ENCODE measurements at regions not wholly inside any gene's neighbourhood (a gene's known extent, or its start where the extent isn't known, plus 50 kb on each side); places are given as distances from the start of the nearest gene placed in this dataset.

- DNase-seq (ENCODE audit: low read depth, low spot score), result no peak
These were observed 333.2 kb downstream of the FOXO1 start for GRCh38 chr13:40333226-40333625.

DNA sequence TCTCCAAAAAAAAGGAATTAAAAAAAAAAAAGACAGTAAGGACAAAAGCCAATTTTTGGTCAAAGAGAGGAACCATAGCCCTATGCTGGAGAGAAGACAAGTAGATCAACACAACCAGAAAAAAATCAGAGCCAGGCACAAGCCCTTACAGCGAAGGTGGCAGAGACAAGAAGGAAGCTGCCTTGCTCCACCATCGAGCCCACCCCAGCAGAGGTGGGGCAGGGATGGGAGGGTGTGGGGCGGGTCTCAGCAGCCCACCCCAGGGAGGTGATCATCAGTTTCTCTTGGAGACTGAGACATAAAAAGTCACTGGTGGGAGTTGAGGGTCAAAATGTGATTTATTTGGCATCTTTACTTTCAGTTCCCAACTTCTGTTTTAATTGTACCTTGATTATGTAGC is 332.4 kb downstream of the FOXO1 start:
- DNase-seq (ENCODE audit: low read depth, low spot score), result no peak

GRCh38 chr13:40334616-40335015 is 331.8 kb downstream of the FOXO1 start:
- DNase-seq (ENCODE audit: low read depth, low spot score), result no peak

- DNase-seq (ENCODE audit: low read depth, low spot score), result no peak
These were observed 329.9 kb downstream of the FOXO1 start for GRCh38 chr13:40336228-40337221.

- DNase-seq (ENCODE audit: low read depth, low spot score), result no peak
These were observed 328.8 kb downstream of the FOXO1 start for GRCh38 chr13:40337651-40338050.

GRCh38 chr13:40338217-40338616 is 328.2 kb downstream of the FOXO1 start:
- DNase-seq (ENCODE audit: low read depth, low spot score), result no peak

- no peak for DNase-seq (ENCODE audit: low read depth, low spot score)
These were observed 325.9 kb downstream of the FOXO1 start for GRCh38 chr13:40340368-40341095.

GRCh38 chr13:40341096-40341471 is 325.4 kb downstream of the FOXO1 start:
- no peak for DNase-seq (ENCODE audit: low read depth, low spot score)

GRCh38 chr13:40341501-40341900 is 324.9 kb downstream of the FOXO1 start:
- DNase-seq (ENCODE audit: low read depth, low spot score), result no peak

GRCh38 chr13:40342461-40342860 is 324.0 kb downstream of the FOXO1 start:
- DNase-seq (ENCODE audit: low read depth, low spot score), result no peak

- no peak for DNase-seq (ENCODE audit: low read depth, low spot score)
These were observed 323.5 kb downstream of the FOXO1 start for GRCh38 chr13:40342901-40343300.

- DNase-seq (ENCODE audit: low read depth, low spot score), result no peak
These were observed 322.7 kb downstream of the FOXO1 start for GRCh38 chr13:40343550-40344269.

DNA sequence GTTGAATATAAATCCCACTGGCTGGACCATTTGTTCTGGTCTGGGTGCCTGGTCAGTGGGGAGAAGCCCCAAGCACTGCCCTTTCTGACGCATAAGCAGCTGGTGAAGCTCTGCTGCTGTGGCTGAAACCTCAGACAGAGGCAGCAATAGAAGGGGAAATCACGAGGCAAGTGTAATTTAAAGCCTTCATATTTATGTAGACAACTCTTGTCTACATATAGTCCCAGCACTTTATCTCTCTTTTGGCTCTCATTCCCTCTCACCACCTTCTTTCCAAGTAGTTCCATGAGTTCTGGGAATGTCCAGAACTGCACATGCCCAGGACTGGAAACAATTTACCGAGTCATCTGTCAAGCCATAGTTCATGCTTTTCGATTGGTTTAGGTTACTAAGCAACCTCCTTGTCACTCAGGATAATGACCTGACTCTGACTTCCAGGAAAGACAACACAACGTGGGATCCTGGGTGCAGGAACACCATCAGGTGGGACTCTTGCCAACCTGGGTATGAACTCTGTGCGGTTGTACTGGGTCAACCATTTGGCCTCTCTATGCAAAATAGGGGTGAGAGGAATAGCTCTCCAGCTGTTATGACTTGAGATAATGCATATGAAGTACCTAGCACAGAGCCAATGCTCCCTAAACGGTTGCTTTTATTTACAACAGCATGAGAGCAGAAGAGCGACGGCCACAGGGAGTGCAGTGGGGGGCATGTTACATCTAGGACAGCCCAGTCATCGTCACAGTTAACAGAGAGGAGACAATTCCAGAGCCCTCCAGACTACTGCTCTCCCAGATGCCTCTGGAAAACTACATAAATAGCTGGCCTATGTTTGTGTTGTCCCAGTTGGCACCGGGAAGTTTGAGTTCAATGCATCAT is 321.9 kb downstream of the FOXO1 start:
- DNase-seq (ENCODE audit: low read depth, low spot score), result no peak

GRCh38 chr13:40345149-40345514 is 321.3 kb downstream of the FOXO1 start:
- DNase-seq (ENCODE audit: low read depth, low spot score), result no peak

DNA sequence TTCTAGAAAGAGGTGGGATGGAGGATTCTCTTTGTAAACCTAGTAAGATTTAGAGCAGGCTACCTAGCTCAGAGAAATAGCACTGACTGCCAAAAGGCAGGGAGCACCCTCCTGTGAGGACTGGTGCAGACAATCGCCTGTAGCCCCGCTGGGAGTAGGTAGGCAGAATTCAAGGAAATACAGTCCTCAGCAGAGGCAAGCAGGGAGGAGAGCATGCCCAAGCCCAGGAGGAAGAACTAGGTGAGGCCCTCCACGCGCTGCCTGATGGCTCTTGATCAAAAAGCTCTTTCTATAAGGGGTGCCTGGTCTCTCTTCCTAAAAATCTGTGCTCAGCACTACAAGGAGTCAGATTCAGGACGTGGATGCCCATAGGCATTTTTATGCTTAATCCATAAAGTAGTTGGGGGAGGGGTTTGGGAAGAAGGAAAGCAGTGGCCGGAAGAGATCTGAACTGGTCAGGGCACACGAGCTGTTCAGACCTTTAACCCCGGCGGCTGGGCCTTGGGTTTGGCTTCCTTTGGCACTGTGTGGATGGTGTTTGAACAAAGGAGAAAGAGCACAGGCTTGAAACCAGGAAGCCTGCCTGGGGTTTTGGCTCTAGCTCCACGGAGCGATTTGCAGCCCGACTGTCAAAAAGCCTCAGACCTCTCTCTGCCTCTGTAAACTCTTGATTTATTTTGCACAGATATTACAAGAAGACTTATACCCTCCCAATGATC is 320.6 kb downstream of the FOXO1 start:
- no peak for DNase-seq (ENCODE audit: low read depth, low spot score)

- no peak for DNase-seq (ENCODE audit: low read depth, low spot score)
These were observed 319.8 kb downstream of the FOXO1 start for GRCh38 chr13:40346592-40346991.

GRCh38 chr13:40348096-40348679 is 318.3 kb downstream of the FOXO1 start:
- DNase-seq (ENCODE audit: low read depth, low spot score), result no peak

GRCh38 chr13:40350283-40350992 is 316.0 kb downstream of the FOXO1 start:
- DNase-seq (ENCODE audit: low read depth, low spot score), result no peak

All from brain pericyte (primary cell).